ENCODE measurements at regions not wholly inside any gene's neighbourhood (a gene's known extent, or its start where the extent isn't known, plus 50 kb on each side); places are given as distances from the start of the nearest gene placed in this dataset.
"Not testable (repeated sequence)": the region's sequence is repeated elsewhere in the genome, so short reads cannot be mapped to it uniquely, and the experiment has no call there.

- DNase-seq: no peak
- WGBS, 2 donors: 74 to 82% methylated on average over 2 of the region's 2 CpGs
These were observed 355.4 kb downstream of the CDC5L start for GRCh38 chr6:44742828-44743372.

GRCh38 chr6:44760116-44760515 is 372.6 kb downstream of the CDC5L start:
- H3K4me1 ChIP-seq; H3K27ac ChIP-seq; H3K9me3 ChIP-seq; H3K4me3 ChIP-seq (replicated peaks in 1 of 3); H3K27me3 ChIP-seq; H3K36me3 ChIP-seq; intact Hi-C loops (cut with DNase I); DNase-seq: not testable (repeated sequence)
- 96 to 98% methylated on average over 17 to 18 of the region's 18 CpGs for WGBS, 2 donors

More at GRCh38 chr6:44742828-44743372, 355.4 kb downstream of the CDC5L start:
- H3K4me1 ChIP-seq: no peaks in the 10 kb centered on the region
- H3K36me3 ChIP-seq: no peaks in the 10 kb centered on the region
- intact Hi-C loops (cut with DNase I): no loop called here
- H3K27me3 ChIP-seq: no peaks in the 10 kb centered on the region
- TF ChIP-seq, protein P1, sequence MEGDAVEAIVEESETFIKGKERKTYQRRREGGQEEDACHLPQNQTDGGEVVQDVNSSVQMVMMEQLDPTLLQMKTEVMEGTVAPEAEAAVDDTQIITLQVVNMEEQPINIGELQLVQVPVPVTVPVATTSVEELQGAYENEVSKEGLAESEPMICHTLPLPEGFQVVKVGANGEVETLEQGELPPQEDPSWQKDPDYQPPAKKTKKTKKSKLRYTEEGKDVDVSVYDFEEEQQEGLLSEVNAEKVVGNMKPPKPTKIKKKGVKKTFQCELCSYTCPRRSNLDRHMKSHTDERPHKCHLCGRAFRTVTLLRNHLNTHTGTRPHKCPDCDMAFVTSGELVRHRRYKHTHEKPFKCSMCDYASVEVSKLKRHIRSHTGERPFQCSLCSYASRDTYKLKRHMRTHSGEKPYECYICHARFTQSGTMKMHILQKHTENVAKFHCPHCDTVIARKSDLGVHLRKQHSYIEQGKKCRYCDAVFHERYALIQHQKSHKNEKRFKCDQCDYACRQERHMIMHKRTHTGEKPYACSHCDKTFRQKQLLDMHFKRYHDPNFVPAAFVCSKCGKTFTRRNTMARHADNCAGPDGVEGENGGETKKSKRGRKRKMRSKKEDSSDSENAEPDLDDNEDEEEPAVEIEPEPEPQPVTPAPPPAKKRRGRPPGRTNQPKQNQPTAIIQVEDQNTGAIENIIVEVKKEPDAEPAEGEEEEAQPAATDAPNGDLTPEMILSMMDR (IDR thresholded peaks at IDR 0.05): no peak
- no peak for TF ChIP-seq POLR2A (IDR thresholded peaks at IDR 0.05)
- no peak overlapping the region for H3K4me3 ChIP-seq (replicated peaks in 1 of 3)
- H3K27ac ChIP-seq: no peak overlapping the region
- no peaks in the 10 kb centered on the region for H3K9me3 ChIP-seq

- intact Hi-C loops (cut with DNase I): no loop called here
- Histone ChIP-seq H3K36me3 (no peaks in the 10 kb centered on the region), H3K4me3 (replicated peaks in 1 of 3) (no peak overlapping the region), H3K9me3 (no peaks in the 10 kb centered on the region), H3K27ac (no peak overlapping the region), H3K27me3 (no peaks in the 10 kb centered on the region), H3K4me1 (no peaks in the 10 kb centered on the region)
- no peak for DNase-seq
- TF ChIP-seq POLR2A (IDR thresholded peaks at IDR 0.05): no peak
- TF ChIP-seq, protein P1 (IDR thresholded peaks at IDR 0.05): no peak
These were observed 373.5 kb downstream of the CDC5L start for GRCh38 chr6:44761046-44761445.

GRCh38 chr6:44762496-44762895 is 375.0 kb downstream of the CDC5L start:
- Histone ChIP-seq H3K4me3 (replicated peaks in 1 of 3) (no peak overlapping the region), H3K36me3 (no peaks in the 10 kb centered on the region), H3K27me3 (no peaks in the 10 kb centered on the region), H3K9me3 (no peaks in the 10 kb centered on the region), H3K27ac (no peak overlapping the region), H3K4me1 (no peaks in the 10 kb centered on the region)
- no peak for DNase-seq
- TF ChIP-seq, protein P1 (IDR thresholded peaks at IDR 0.05): no peak
- no peak for TF ChIP-seq POLR2A (IDR thresholded peaks at IDR 0.05)
- intact Hi-C loops (cut with DNase I): no loop called here
- WGBS, 2 donors: 26 to 32% methylated on average over 1 of the region's 1 CpG

GRCh38 chr6:44771647-44772415 is 384.3 kb downstream of the CDC5L start:
- no peaks in the 10 kb centered on the region for H3K4me1 ChIP-seq
- WGBS, 2 donors: 81 to 86% methylated on average over 4 of the region's 4 CpGs
- intact Hi-C loops (cut with DNase I): no loop called here
- TF ChIP-seq, protein P1 (IDR thresholded peaks at IDR 0.05): no peak
- no peak for TF ChIP-seq POLR2A (IDR thresholded peaks at IDR 0.05)
- H3K9me3 ChIP-seq: no peaks in the 10 kb centered on the region
- H3K27ac ChIP-seq: no peak overlapping the region
- H3K4me3 ChIP-seq (replicated peaks in 1 of 3): no peak overlapping the region
- peak; percentile 8 to 10 for DNase-seq
- H3K27me3 ChIP-seq: no peaks in the 10 kb centered on the region
- no peaks in the 10 kb centered on the region for H3K36me3 ChIP-seq
